ENCODE measurements at regions not wholly inside any gene's neighbourhood (a gene's known extent, or its start where the extent isn't known, plus 50 kb on each side); places are given as distances from the start of the nearest gene placed in this dataset.
"Not testable (repeated sequence)": the region's sequence is repeated elsewhere in the genome, so short reads cannot be mapped to it uniquely, and the experiment has no call there.

DNA sequence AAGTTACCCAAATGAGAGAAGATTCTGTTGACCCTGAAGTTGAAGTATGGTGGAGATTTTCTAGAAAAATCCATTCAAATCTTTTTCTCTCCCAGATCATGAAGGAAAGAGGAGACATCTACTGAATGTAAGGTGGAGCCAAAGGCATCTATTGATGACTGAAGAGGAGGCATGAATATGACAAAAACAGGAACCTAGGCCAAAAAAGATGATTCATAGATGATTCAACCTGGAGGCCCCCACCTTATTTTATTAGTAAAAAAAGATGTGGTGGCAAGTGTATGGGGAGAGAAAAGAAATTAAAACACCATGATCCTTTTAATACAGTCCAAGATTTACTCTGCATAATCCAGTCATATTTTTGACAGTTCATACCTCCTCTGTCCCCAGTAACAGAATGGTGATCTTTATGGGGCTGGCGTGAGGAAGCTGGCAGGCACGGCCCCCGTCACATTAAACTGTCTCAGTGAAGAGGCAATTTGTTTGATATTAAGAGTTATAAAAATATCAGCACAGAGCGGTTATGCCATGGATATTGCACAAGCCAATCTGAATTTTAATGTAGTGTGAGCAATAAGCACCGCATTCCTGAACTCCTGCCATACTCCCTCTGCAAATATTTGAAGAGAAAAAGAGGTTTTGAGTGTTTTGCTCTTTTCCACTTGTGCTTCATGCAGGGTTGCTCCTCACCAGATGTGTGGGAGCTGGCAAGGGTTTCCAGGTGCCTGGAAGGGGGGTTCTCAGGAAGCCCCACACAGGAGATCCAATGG is 94.4 kb downstream of the TRIM43 start:
- FAIRE-seq; POLR2A ChIA-PET (ENCODE audit: partially characterized antibody); DNase-seq (ENCODE audit: low read depth in 1 of 2, low spot score in 2 of 2): not testable (repeated sequence)

GRCh38 chr2:95687852-95688251 is 96.1 kb downstream of the TRIM43 start:
- H3K79me2 ChIP-seq (ENCODE audit: control insufficient read depth in 1 of 2, insufficient read depth in 2 of 2, low read length in 2 of 2); FAIRE-seq; H3K14ac ChIP-seq (ENCODE audit: insufficient read length); H3K9ac ChIP-seq (replicated peaks in 1 of 4; ENCODE audit: extremely low read depth in 1 of 4, low read depth in 3 of 4, low read length in 3 of 4); H3K79me1 ChIP-seq (ENCODE audit: low read depth, low read length); H4K8ac ChIP-seq (ENCODE audit: extremely low read depth, insufficient read depth, low read length); H3K23ac ChIP-seq (ENCODE audit: insufficient read length); H2BK12ac ChIP-seq (ENCODE audit: low read depth, low read length); H3K4ac ChIP-seq (replicated peaks; ENCODE audit: insufficient read length, low read depth, low read length); H3K18ac ChIP-seq (ENCODE audit: extremely low read depth, low read length); H3K4me1 ChIP-seq (replicated peaks in 1 of 4; ENCODE audit: control insufficient read depth in 3 of 4, insufficient read depth in 4 of 4, low read length in 3 of 4); H2BK20ac ChIP-seq (ENCODE audit: low read length); POLR2A ChIA-PET (ENCODE audit: partially characterized antibody); H3K36me3 ChIP-seq (ENCODE audit: control insufficient read depth in 2 of 4, insufficient read depth in 4 of 4, low read length in 3 of 4); H2AFZ ChIP-seq (ENCODE audit: low read length); H4K5ac ChIP-seq (ENCODE audit: insufficient read length, low read depth, low read length); H4K20me1 ChIP-seq (replicated peaks in 1 of 2; ENCODE audit: control insufficient read depth in 1 of 2, insufficient read depth in 2 of 2, low read length in 2 of 2); DNase-seq (ENCODE audit: low read depth in 1 of 2, low spot score in 2 of 2); H3K56ac ChIP-seq (replicated peaks; ENCODE audit: insufficient read length, low read depth, low read length); CTCF ChIA-PET (ENCODE audit: partially characterized antibody); H2BK120ac ChIP-seq (replicated peaks; ENCODE audit: low read depth, low read length); H3K27ac ChIP-seq (ENCODE audit: low read depth, low read length); H3K27me3 ChIP-seq (replicated peaks in 1 of 4; ENCODE audit: control insufficient read depth in 3 of 4, extremely low read depth in 1 of 4, insufficient read depth in 3 of 4, low read length in 3 of 4); H3K4me3 ChIP-seq (ENCODE audit: extremely low read depth in 1 of 4, insufficient read depth in 2 of 4, low read depth in 3 of 4, low read length in 4 of 4); H3K4me2 ChIP-seq (ENCODE audit: insufficient read depth in 1 of 2, low read depth in 2 of 2, low read length in 2 of 2); H3K23me2 ChIP-seq (ENCODE audit: low read depth, low read length); H2BK5ac ChIP-seq (ENCODE audit: low read depth, low read length); H2AK5ac ChIP-seq (ENCODE audit: low read depth, low read length); H4K91ac ChIP-seq (replicated peaks; ENCODE audit: insufficient read length, low read length); H2BK15ac ChIP-seq (ENCODE audit: low read length): not testable (repeated sequence)
- H3K9me3 ChIP-seq (ENCODE audit: insufficient read depth in 2 of 2, low read depth in 1 of 2, low read length in 1 of 2), result peaks cover 49 to 88% of the 10 kb centered on the region in 2 experiments; a peak in 3 of 4 replicates
- 51% methylated on average over 2 of the region's 2 CpGs; no CpG with 5 or more reads in 1 of the 2 experiments for WGBS, 2 experiments (ENCODE audit: extremely low coverage in 1 of 2, insufficient coverage in 1 of 2, insufficient read length in 1 of 2, insufficient replicate concordance in 2 of 2, low coverage in 1 of 2, low lambda C conversion rate in 2 of 2, missing lambda C conversion rate in 1 of 2)

More for the DNA sequence above, 94.4 kb downstream of the TRIM43 start:
- H3K9ac ChIP-seq (replicated peaks in 1 of 4; ENCODE audit: extremely low read depth in 1 of 4, low read depth in 3 of 4, low read length in 3 of 4); H3K4ac ChIP-seq (replicated peaks; ENCODE audit: insufficient read length, low read depth, low read length); H2AFZ ChIP-seq (ENCODE audit: low read length); H3K14ac ChIP-seq (ENCODE audit: insufficient read length); H3K79me2 ChIP-seq (ENCODE audit: control insufficient read depth in 1 of 2, insufficient read depth in 2 of 2, low read length in 2 of 2); H4K91ac ChIP-seq (replicated peaks; ENCODE audit: insufficient read length, low read length); H4K5ac ChIP-seq (ENCODE audit: insufficient read length, low read depth, low read length); H4K8ac ChIP-seq (ENCODE audit: extremely low read depth, insufficient read depth, low read length); H3K27ac ChIP-seq (ENCODE audit: low read depth, low read length); H3K27me3 ChIP-seq (replicated peaks in 1 of 4; ENCODE audit: control insufficient read depth in 3 of 4, extremely low read depth in 1 of 4, insufficient read depth in 3 of 4, low read length in 3 of 4); H2BK12ac ChIP-seq (ENCODE audit: low read depth, low read length); H3K23me2 ChIP-seq (ENCODE audit: low read depth, low read length); H3K4me1 ChIP-seq (replicated peaks in 1 of 4; ENCODE audit: control insufficient read depth in 3 of 4, insufficient read depth in 4 of 4, low read length in 3 of 4); CTCF ChIA-PET (ENCODE audit: partially characterized antibody); H3K56ac ChIP-seq (replicated peaks; ENCODE audit: insufficient read length, low read depth, low read length); H2BK120ac ChIP-seq (replicated peaks; ENCODE audit: low read depth, low read length); H3K18ac ChIP-seq (ENCODE audit: extremely low read depth, low read length); H4K20me1 ChIP-seq (replicated peaks in 1 of 2; ENCODE audit: control insufficient read depth in 1 of 2, insufficient read depth in 2 of 2, low read length in 2 of 2); H3K4me2 ChIP-seq (ENCODE audit: insufficient read depth in 1 of 2, low read depth in 2 of 2, low read length in 2 of 2); H3K36me3 ChIP-seq (ENCODE audit: control insufficient read depth in 2 of 4, insufficient read depth in 4 of 4, low read length in 3 of 4); H2BK15ac ChIP-seq (ENCODE audit: low read length); H3K79me1 ChIP-seq (ENCODE audit: low read depth, low read length); H2BK20ac ChIP-seq (ENCODE audit: low read length); H3K4me3 ChIP-seq (ENCODE audit: extremely low read depth in 1 of 4, insufficient read depth in 2 of 4, low read depth in 3 of 4, low read length in 4 of 4); H2BK5ac ChIP-seq (ENCODE audit: low read depth, low read length); H3K23ac ChIP-seq (ENCODE audit: insufficient read length); H2AK5ac ChIP-seq (ENCODE audit: low read depth, low read length): not testable (repeated sequence)
- H3K9me3 ChIP-seq (ENCODE audit: insufficient read depth in 2 of 2, low read depth in 1 of 2, low read length in 1 of 2), result peaks cover 47 to 88% of the 10 kb centered on the region in 2 experiments; a peak in 3 of 4 replicates
- WGBS, 2 experiments (ENCODE audit: extremely low coverage in 1 of 2, insufficient coverage in 1 of 2, insufficient read length in 1 of 2, insufficient replicate concordance in 2 of 2, low coverage in 1 of 2, low lambda C conversion rate in 2 of 2, missing lambda C conversion rate in 1 of 2), result 86% methylated on average over 5 of the region's 5 CpGs; no CpG with 5 or more reads in 1 of the 2 experiments

Data from H1 (cell line).